ENCODE measurements at regions not wholly inside any gene's neighbourhood (a gene's known extent, or its start where the extent isn't known, plus 50 kb on each side); places are given as distances from the start of the nearest gene placed in this dataset.
"Not testable (repeated sequence)": the region's sequence is repeated elsewhere in the genome, so short reads cannot be mapped to it uniquely, and the experiment has no call there.

- no peak for DNase-seq
Observed at GRCh38 chr5:25150819-25151218, 506.0 kb upstream of the CDH10 start.

GRCh38 chr5:25128606-25129005, 483.8 kb upstream of the CDH10 start:
- DNase-seq: no peak

DNA sequence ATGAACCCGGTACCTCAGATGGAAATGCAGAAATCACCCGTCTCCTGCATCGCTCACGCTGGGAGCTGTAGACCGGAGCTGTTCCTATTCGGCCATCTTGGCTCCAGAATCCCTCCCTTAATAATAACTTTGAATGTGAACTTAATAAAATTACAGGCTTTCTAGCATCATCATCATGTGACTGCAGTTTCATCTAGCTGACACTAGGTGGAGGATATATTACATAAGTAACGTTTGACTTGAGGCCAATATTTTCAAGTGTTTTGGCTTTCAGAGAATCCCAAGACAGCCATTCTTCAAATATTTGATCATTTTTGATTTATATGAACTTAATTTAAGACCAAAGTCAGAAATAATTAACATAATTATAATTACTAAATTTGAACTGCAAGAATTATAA, 474.9 kb upstream of the CDH10 start:
- no peak for DNase-seq

DNA sequence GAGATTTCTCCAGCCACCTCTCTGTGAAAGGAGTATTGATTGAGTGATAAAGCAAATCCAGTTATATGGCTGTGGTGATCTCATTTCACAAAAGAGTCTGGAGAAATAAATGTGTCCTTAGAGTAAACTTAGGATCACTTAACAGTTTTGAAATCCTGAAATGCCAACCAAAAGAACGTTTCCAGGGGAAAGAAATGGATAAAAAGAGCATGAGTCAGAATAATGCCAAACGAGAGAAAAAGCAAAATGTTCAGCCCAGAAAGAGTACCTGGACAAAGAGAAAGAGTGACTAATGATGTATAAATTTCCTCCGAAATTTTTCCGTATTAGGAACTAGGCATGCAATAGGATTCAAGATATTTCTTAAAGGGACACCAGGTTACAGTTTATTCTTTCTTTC, 463.1 kb upstream of the CDH10 start:
- DNase-seq: no peak

DNA sequence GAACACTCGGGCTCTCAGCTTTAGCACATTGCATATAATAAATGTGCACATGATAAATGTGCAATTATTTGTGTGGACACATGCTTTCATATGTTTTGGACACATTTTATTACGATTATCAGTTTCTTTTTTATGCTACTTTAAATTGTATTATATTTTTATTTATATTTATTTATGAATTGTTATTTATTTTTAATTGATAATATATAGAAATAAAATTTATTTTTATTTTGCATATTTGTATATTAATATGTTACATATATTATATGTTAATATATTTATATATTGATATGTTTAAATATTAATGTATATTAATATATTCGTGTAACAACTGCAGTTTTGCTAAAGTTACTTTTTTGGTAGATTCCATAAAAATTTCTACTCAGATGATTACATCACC, 454.8 kb upstream of the CDH10 start:
- no peak for DNase-seq

GRCh38 chr5:25095261-25095660, 450.5 kb upstream of the CDH10 start:
- DNase-seq: no peak

DNA sequence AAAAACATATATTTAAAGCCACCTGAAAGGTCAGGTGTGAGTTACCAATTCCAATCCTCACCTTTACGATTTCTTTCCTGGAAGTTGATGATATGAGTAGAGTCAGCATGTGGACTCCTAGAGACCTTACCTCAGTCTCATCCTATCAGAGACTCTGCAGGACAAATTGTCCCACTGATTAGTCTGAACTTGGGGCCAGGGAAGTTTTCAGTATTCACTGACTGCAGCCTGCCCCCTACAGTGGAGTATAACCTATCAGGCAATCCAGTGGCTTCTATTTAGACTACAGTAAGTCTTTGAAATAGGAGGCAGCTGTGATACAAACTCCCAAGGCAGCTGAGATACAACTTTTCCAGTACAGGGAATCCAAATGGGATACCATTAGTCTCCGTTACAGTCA, 449.4 kb upstream of the CDH10 start:
- DNase-seq: no peak

DNA sequence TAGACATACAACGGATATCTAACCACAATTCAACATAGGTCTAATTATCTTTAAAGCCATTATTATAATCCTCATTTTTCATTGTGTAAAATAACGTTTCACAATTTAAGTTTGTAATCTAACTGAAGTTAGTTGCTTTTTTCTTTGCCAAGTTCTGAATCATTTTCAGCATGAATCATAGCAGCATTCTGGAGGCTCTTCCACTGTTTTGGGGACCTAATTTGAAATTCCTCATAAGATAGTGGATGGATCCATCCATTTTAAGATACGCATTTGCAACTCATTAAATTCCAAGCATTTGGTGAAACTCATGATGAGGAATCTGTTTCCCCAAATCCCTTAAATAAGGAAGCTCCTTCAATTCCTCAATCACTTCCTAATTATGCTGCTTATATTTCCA, 447.1 kb upstream of the CDH10 start:
- DNase-seq: no peak

GRCh38 chr5:25090854-25091253, 446.1 kb upstream of the CDH10 start:
- DNase-seq: no peak

DNA sequence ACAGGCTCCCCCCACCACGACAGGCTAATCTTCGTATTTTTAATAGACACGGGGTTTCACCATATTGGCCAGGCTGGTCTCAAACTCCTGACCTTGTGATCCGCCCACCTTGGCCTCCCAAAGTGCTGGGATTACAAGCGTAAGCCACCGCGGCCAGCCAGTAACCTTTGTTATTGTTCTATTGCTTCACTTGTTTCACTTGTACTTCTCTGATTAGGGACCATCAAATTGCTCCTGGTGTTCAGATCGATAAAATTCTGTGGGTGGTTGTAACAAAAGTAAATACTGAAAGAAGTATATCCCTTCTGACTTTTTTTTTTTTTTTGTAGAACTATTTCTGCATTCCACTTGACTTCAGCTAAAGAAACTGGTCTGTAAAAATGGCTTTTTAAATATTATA, 445.5 kb upstream of the CDH10 start:
- DNase-seq: no peak

DNA sequence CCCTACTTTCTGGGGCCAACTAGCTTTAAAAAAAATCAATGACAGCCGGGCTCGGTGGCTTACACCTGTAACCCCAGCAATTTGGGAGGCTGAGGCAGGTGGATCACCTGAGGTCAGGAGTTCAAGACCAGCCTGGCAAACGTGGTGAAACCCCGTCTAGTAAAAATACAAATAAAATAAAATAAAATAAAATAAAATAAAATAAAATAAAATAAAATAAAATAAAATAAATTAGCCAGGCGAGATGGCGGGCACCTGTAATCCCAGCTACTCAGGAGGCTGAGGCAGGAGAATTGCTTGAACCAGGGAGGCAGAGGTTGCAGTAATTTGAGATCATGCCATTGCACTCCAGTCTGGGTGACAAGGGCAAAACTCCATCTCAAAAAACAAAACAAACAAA, 443.9 kb upstream of the CDH10 start:
- not testable (repeated sequence) for DNase-seq

DNA sequence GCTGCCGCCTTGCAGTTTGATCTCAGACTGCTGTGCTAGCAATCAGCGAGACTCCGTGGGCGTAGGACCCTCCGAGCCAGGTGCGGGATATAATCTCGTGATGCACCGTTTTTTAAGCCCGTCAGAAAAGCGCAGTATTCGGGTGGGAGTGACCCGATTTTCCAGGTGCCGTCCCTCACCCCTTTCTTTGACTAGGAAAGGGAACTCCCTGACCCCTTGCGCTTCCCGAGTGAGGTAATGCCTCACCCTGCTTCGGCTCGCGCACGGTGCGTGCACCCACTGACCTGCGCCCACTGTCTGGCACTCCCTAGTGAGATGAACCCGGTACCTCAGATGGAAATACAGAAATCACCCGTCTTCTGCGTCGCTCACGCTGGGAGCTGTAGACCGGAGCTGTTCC, 438.5 kb upstream of the CDH10 start:
- not testable (repeated sequence) for DNase-seq

GRCh38 chr5:25066239-25066638, 421.5 kb upstream of the CDH10 start:
- no peak for DNase-seq

GRCh38 chr5:25064306-25064705, 419.5 kb upstream of the CDH10 start:
- DNase-seq: no peak

GRCh38 chr5:25060575-25060974, 415.8 kb upstream of the CDH10 start:
- no peak for DNase-seq

DNA sequence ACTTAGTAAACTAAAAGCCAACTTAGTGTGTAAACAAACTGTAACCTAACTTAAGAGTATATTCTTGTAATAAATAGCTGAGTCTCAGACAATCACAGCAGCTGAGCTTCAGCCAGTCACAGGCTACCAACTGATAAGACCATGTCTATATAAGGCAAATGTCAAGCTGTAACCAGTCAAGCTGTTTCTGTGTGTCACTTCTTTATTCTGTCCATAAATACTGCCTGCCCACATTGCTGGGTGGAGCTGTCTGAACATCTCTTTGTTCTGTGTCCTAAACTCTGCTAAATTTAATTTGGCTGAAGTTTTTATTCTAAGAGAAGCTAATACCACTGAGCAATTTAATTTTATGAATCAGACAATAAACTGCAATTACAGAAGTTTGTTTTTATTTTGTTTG, 412.1 kb upstream of the CDH10 start:
- no peak for DNase-seq

DNA sequence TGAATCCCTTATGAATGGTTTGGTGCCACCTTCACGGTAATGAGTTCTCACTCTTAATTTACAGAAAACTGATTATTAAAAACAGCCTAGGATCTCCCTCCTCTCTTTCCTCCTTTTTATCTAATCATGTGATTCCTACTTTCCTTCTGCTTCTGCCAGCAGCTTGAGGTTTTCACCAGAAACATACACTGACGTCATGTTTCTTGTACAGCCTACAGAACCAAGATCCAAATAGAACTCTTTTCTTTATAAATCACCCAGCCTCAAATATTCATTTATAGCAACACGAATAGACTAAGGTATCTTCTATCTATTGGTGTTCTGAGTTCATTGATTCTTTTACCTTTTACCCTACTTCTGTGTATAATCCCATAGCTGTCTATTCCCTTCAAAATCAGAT, 388.9 kb upstream of the CDH10 start:
- no peak for DNase-seq

GRCh38 chr5:25029004-25029403, 384.2 kb upstream of the CDH10 start:
- DNase-seq: no peak

- DNase-seq: no peak
Observed at GRCh38 chr5:25027526-25027925, 382.7 kb upstream of the CDH10 start.

DNA sequence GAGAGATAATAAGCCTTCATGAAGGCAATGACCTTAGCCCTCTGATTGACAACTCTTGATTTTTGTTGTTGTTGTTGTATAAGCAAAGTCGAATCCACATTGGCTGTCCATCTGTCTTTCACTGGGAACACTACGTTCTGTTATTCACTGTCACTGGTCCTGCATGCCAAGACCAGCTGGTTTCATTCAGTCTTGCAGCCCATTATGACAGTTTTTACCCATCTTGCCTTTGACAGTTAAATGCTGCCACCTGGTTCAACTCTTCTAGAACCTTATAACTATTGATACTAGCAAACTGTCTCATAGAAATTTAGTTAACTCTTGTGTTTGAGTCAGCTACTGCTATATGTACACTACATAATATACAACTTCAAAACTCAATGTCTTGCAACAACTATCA, 382.3 kb upstream of the CDH10 start:
- DNase-seq: no peak

DNA sequence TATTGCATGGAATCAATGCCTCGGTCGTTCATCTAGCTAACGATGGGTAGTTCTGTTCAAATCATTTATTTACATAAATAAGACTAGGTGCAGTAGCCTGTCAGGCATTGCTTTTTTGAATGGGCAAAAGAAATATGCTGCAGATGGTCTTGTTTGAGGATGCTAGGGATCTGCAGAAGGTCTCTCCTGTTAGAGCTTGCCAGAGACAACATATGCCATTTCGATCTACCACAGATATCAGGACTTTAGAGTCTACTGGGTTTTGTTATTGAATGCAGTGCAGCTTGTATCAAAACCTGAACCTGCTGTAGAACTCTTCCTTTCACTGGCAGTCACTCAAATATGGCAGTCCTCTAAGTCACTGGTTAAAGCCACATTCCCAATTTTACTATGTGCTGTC, 381.1 kb upstream of the CDH10 start:
- no peak for DNase-seq

DNA sequence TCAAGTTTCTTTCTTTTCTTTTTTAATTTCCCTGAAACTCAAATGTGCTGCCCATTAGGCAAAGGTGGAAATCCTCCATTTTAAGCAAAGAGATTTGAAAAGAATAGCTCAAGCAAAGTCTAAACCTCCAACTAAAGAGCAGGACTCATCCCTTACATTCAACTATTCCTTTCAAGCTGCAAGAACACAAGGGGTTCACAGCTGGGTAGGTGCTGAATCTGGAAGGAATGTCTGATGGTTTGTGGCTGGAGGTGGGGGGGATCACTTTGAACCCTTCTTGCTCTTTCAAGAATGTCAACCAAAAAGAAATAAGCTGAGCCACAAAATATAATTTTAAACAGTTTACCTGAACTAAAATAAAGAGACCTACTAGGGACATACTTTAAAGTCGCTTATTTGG, 375.7 kb upstream of the CDH10 start:
- no peak for DNase-seq

- no peak for DNase-seq
Observed at GRCh38 chr5:25009063-25009462, 364.3 kb upstream of the CDH10 start.

- DNase-seq: no peak
Observed at GRCh38 chr5:25006734-25007133, 362.0 kb upstream of the CDH10 start.

GRCh38 chr5:25006237-25006636, 361.5 kb upstream of the CDH10 start:
- DNase-seq: no peak

GRCh38 chr5:25005431-25005830, 360.7 kb upstream of the CDH10 start:
- DNase-seq: no peak
